Activated T-cell treated with anti-CD3 and anti-CD28 coated beads for 1 hour (primary cell): ENCODE measurements at regions not wholly inside any gene's neighbourhood (a gene's known extent, or its start where the extent isn't known, plus 50 kb on each side); places are given as distances from the start of the nearest gene placed in this dataset.

Experiments
- DNase-seq: peaks from one replicate; pipeline ENCODE4 v3.0.0-alpha.2; 2020; ENCODE audit warnings: low read depth

- no peak for DNase-seq
Observed at GRCh38 chr2:144715992-144716391, 196.1 kb upstream of the ZEB2 start.

GRCh38 chr2:144713410-144713809 lies 193.5 kb upstream of the ZEB2 start:
- no peak for DNase-seq

- DNase-seq = no peak
Observed at GRCh38 chr2:144712550-144712940, 192.6 kb upstream of the ZEB2 start.

GRCh38 chr2:144711630-144712549 lies 192.0 kb upstream of the ZEB2 start:
- DNase-seq = no peak

GRCh38 chr2:144711084-144711483 lies 191.2 kb upstream of the ZEB2 start:
- no peak for DNase-seq

GRCh38 chr2:144708626-144709025 lies 188.7 kb upstream of the ZEB2 start:
- no peak for DNase-seq

- no peak for DNase-seq
Observed at GRCh38 chr2:144707736-144708326, 187.9 kb upstream of the ZEB2 start.

GRCh38 chr2:144706647-144707046 lies 186.7 kb upstream of the ZEB2 start:
- no peak for DNase-seq

- no peak for DNase-seq
Observed at GRCh38 chr2:144705328-144706245, 185.7 kb upstream of the ZEB2 start.

- no peak for DNase-seq
Observed at GRCh38 chr2:144704709-144705095, 184.8 kb upstream of the ZEB2 start.

GRCh38 chr2:144703852-144704708 lies 184.2 kb upstream of the ZEB2 start:
- no peak for DNase-seq

GRCh38 chr2:144702051-144702450 lies 182.1 kb upstream of the ZEB2 start:
- DNase-seq = no peak

GRCh38 chr2:144701259-144701658 lies 181.3 kb upstream of the ZEB2 start:
- DNase-seq = no peak

- no peak for DNase-seq
Observed at GRCh38 chr2:144698156-144698555, 178.2 kb upstream of the ZEB2 start.

GRCh38 chr2:144695657-144696056 lies 175.7 kb upstream of the ZEB2 start:
- no peak for DNase-seq

- DNase-seq = no peak
Observed at GRCh38 chr2:144694456-144694855, 174.5 kb upstream of the ZEB2 start.

GRCh38 chr2:144693179-144693578 lies 173.3 kb upstream of the ZEB2 start:
- no peak for DNase-seq

GRCh38 chr2:144692661-144693060 lies 172.7 kb upstream of the ZEB2 start:
- no peak for DNase-seq

- DNase-seq = no peak
Observed at GRCh38 chr2:144690771-144691170, 170.9 kb upstream of the ZEB2 start.

- no peak for DNase-seq
Observed at GRCh38 chr2:144686518-144687215, 166.7 kb upstream of the ZEB2 start.

GRCh38 chr2:144683966-144684365 lies 164.0 kb upstream of the ZEB2 start:
- no peak for DNase-seq
